Gastroesophageal sphincter (tissue), 4 donors: ENCODE measurements at regions not wholly inside any gene's neighbourhood (a gene's known extent, or its start where the extent isn't known, plus 50 kb on each side); places are given as distances from the start of the nearest gene placed in this dataset.

Source experiments
- ATAC-seq: fragments of 150-250 bp; one replicate; pipeline ENCODE4 v1.9.1; 2016; ENCODE audit warnings: mild to moderate bottlenecking, moderate library complexity
- H3K27ac ChIP-seq, 4 donors: fragments of 200-600 bp; sonication (generic) in 3 of 4; 1 replicate in 3 of 4; 2 replicates in 1 of 4; pipeline ENCODE4 v1.5.1; 2016 to 2019
- H3K27me3 ChIP-seq: fragments of 200-600 bp; sonication (generic); one replicate; pipeline ENCODE4 v1.5.1; 2019
- H3K36me3 ChIP-seq, 2 donors: fragments of 200-600 bp; sonication (generic); one replicate each; pipeline ENCODE4 v1.5.1; 2019; ENCODE audit warnings: control low read depth in 1 of 2
- H3K4me1 ChIP-seq, 3 donors: fragments of 200-600 bp; sonication (generic); 1 replicate in 2 of 3; 2 replicates in 1 of 3; pipeline ENCODE4 v1.5.1; 2016 to 2019; ENCODE audit warnings: control low read depth in 2 of 3
- H3K4me3 ChIP-seq, 2 donors: fragments of 200-600 bp; sonication (generic); one replicate each; pipeline ENCODE4 v1.5.1; 2019; ENCODE audit warnings: mild to moderate bottlenecking in 1 of 2, moderate library complexity in 1 of 2
- H3K9me3 ChIP-seq, 3 donors: fragments of 200-600 bp; sonication (generic); one replicate each; pipeline ENCODE4 v1.5.1; 2017 to 2019; ENCODE audit warnings: control low read depth in 2 of 3
- CTCF ChIP-seq, 4 experiments: fragments of 200-600 bp in 2 of 4; fragments of 450-650 bp in 2 of 4; sonication (generic) in 1 of 4; IDR thresholded peaks; one replicate each; pipeline ENCODE4 v1.5.1; 2017 to 2019; ENCODE audit warnings: antibody characterized with exemption in 4 of 4, mild to moderate bottlenecking in 2 of 4, moderate library complexity in 2 of 4
- EP300 ChIP-seq: sonication (generic); formaldehyde crosslinking; IDR thresholded peaks from one replicate; pipeline ENCODE4 v1.6.1; 2017; ENCODE audit warnings: antibody characterized with exemption, mild to moderate bottlenecking
- POLR2A ChIP-seq, 2 donors: fragments of 450-650 bp; IDR thresholded peaks; one replicate each; pipeline ENCODE4 v1.6.1; 2017; ENCODE audit warnings: antibody characterized with exemption in 2 of 2, mild to moderate bottlenecking in 2 of 2, moderate library complexity in 1 of 2
- POLR2AphosphoS5 ChIP-seq: sonication (generic); formaldehyde crosslinking; IDR thresholded peaks from one replicate; pipeline ENCODE4 v1.6.1; 2017; ENCODE audit warnings: antibody characterized with exemption
- WGBS, 2 donors: methylation state at CpG; one replicate each; pipeline ENCODE4 v1.1.5; 2018; ENCODE audit warnings: low coverage in 1 of 2; 5-methylcytosine and 5-hydroxymethylcytosine counted together

DNA sequence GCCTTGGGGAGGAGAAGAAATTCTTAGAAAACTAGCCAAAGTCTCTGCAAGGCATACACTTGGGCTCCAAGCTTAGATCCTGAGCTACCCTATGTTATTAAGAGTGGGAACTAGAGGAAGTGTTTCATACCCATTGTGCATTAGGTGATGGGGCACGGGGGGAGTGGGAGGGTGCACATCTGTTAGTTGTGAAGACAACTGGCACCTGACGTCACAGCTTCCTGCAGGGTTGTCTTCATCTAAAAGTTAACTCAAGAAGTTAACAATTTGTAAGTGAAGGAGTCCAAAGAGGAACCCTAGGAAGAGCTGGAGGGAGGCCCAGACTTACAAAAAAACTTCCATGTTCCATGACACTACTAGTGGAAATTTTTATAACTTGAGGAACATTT lies 158.1 kb downstream of the ADRA2A start:
- no peak overlapping the region for H3K27ac ChIP-seq
- WGBS, 2 donors, result 57 to 61% methylated on average over 1 to 2 of the region's 2 CpGs

GRCh38 chr10:111240348-111240747 lies 163.5 kb downstream of the ADRA2A start:
- H3K4me1 ChIP-seq, result no peaks in the 10 kb centered on the region
- ATAC-seq, result no peak
- WGBS, 2 donors, result 86 to 88% methylated on average over 1 of the region's 1 CpG
- no peaks in the 10 kb centered on the region for H3K27me3 ChIP-seq
- TF ChIP-seq POLR2A (IDR thresholded peaks at IDR 0.05), result no peak
- no peak for TF ChIP-seq POLR2AphosphoS5
- TF ChIP-seq EP300, result no peak
- no peak for TF ChIP-seq CTCF (IDR thresholded peaks at IDR 0.05)
- H3K4me3 ChIP-seq, result no peak overlapping the region
- no peaks in the 10 kb centered on the region for H3K36me3 ChIP-seq
- no peaks in the 10 kb centered on the region for H3K9me3 ChIP-seq
- no peak overlapping the region for H3K27ac ChIP-seq

More for the DNA sequence above, 158.1 kb downstream of the ADRA2A start:
- Histone ChIP-seq H3K4me1 (no peaks in the 10 kb centered on the region), H3K4me3 (no peak overlapping the region), H3K27me3 (no peaks in the 10 kb centered on the region), H3K9me3 (no peaks in the 10 kb centered on the region), H3K36me3 (no peaks in the 10 kb centered on the region)
- no peak for ATAC-seq
- no peak for TF ChIP-seq EP300
- no peak for TF ChIP-seq POLR2AphosphoS5
- no peak for TF ChIP-seq CTCF (IDR thresholded peaks at IDR 0.05)
- TF ChIP-seq POLR2A (IDR thresholded peaks at IDR 0.05), result no peak

DNA sequence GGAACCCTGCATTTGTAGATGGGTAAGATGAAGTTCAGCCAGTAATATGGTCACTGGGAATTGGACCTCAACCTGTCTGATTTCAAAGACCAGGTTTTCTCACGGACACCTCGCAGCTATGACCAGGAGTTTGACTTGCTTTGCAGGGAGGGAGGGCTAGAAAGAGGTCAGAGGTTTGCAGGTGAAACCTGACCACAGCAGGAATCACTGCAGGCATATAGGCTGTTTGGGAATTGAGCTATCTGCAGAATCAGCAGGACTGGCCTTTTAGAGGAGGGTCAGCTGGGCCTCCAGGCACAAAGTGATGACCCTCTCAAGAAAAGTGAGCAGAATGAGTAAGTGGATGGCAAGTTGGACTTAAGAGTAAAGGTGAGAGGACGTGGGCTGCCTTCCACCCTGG lies 166.3 kb downstream of the ADRA2A start:
- TF ChIP-seq CTCF (IDR thresholded peaks at IDR 0.05) (no peak), POLR2A (IDR thresholded peaks at IDR 0.05) (no peak), POLR2AphosphoS5 (no peak), EP300 (no peak)
- Histone ChIP-seq H3K36me3 (no peaks in the 10 kb centered on the region), H3K4me1 (peaks cover 0 to 4% (median 0%) of the 10 kb centered on the region in 3 donors), H3K27me3 (no peaks in the 10 kb centered on the region), H3K9me3 (no peaks in the 10 kb centered on the region), H3K27ac (no peak overlapping the region), H3K4me3 (no peak overlapping the region)
- no peak for ATAC-seq
- 0 to 76% methylated on average over 1 to 3 of the region's 3 CpGs for WGBS, 2 donors

DNA sequence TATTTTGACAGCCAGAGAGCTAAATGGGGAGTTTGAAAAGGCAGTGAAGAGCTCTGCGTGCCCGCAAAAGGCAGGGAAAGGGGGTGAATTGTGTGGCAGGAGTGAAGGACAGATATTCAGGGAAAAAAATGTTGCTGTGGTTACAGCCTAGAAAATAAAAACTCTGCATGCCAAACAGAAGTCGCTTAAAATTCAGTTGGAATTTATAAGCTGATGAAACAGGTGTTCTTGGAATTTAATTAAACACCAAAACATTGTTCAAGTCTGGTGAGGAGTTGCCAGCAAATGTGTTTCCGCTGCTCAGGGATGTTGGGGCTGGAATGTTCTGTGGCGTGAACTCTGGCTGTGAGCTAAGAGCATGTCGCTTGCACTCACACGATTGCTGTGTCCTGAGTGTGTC lies 169.3 kb downstream of the ADRA2A start:
- TF ChIP-seq CTCF (IDR thresholded peaks at IDR 0.05) (no peak), POLR2A (IDR thresholded peaks at IDR 0.05) (no peak), POLR2AphosphoS5 (no peak), EP300 (no peak)
- Histone ChIP-seq H3K27ac (no peak overlapping the region), H3K9me3 (peaks cover 0 to 3% (median 0%) of the 10 kb centered on the region in 3 donors), H3K4me1 (peaks cover 0 to 4% (median 0%) of the 10 kb centered on the region in 3 donors), H3K36me3 (no peaks in the 10 kb centered on the region), H3K27me3 (no peaks in the 10 kb centered on the region), H3K4me3 (no peak overlapping the region)
- ATAC-seq, result no peak
- 50 to 79% methylated on average over 3 to 7 of the region's 7 CpGs for WGBS, 2 donors

GRCh38 chr10:111246814-111247452 lies 170.1 kb downstream of the ADRA2A start:
- ATAC-seq, result no peak

More at GRCh38 chr10:111246814-111247452, 170.1 kb downstream of the ADRA2A start:
- Histone ChIP-seq H3K4me1 (peaks cover 0 to 4% (median 0%) of the 10 kb centered on the region in 3 donors), H3K27me3 (peaks cover 2% of the 10 kb centered on the region), H3K4me3 (no peak overlapping the region), H3K36me3 (no peaks in the 10 kb centered on the region), H3K27ac (no peak overlapping the region), H3K9me3 (peaks cover 0 to 6% (median 0%) of the 10 kb centered on the region in 3 donors)
- TF ChIP-seq CTCF (IDR thresholded peaks at IDR 0.05) (no peak), POLR2AphosphoS5 (no peak), EP300 (no peak), POLR2A (IDR thresholded peaks at IDR 0.05) (no peak)
- WGBS, 2 donors, result 28 to 39% methylated on average over 6 of the region's 6 CpGs
